ENCODE measurements at regions not wholly inside any gene's neighbourhood (a gene's known extent, or its start where the extent isn't known, plus 50 kb on each side); places are given as distances from the start of the nearest gene placed in this dataset.

DNA sequence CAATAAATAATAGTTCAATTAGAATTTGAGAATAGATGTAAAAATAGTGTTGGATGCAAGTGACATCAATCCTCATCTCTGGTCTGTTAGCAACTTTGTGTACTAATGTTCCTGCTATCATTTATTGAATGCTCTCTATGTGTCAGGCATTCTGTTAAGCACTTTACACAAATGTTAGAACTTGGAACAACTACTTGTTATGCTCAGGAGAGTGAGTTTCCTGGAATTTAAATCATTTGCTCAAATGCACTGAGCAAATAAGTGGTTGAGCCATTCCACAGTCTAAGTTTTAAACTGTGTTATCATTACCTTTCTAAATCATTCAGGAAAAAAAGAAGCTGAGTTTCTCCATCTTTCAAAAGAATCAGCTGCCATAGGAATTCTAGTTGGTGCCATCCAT, 1327.3 kb upstream of the GOT2 start:
- no peaks in the 10 kb centered on the region for H3K36me3 ChIP-seq (ENCODE audit: insufficient read depth)
- no peaks in the 10 kb centered on the region for H3K79me2 ChIP-seq (replicated peaks; ENCODE audit: insufficient read depth)
- H3K4me1 ChIP-seq (ENCODE audit: insufficient read depth) = no peaks in the 10 kb centered on the region
- Mint-ChIP-seq H3K36me3 (ENCODE audit: low read depth) (no peaks in the 10 kb centered on the region), H3K27ac (no peak overlapping the region), H3K9me3 (no peaks in the 10 kb centered on the region), H3K4me1 (no peaks in the 10 kb centered on the region), H3K4me3 (no peak overlapping the region), H3K27me3 (ENCODE audit: insufficient read depth, low read depth, poor library complexity) (no peaks in the 10 kb centered on the region)
- no peaks in the 10 kb centered on the region for H3F3A ChIP-seq (replicated peaks; ENCODE audit: low read depth)
- no peak overlapping the region for H2AFZ ChIP-seq
- no peak overlapping the region for H3K4me3 ChIP-seq
- no peak overlapping the region for H3K27ac ChIP-seq (ENCODE audit: low read depth)
- no peaks in the 10 kb centered on the region for H4K20me1 ChIP-seq (replicated peaks; ENCODE audit: insufficient read depth)
- no peak for ATAC-seq
- TF ChIP-seq ETS1 (IDR thresholded peaks at IDR 0.05) (no peak), EZH2 (IDR thresholded peaks at IDR 0.05; ENCODE audit: low read depth, unreplicated experiment) (no peak), ZNF462 (CRISPR knock-in tag; IDR thresholded peaks at IDR 0.05) (no peak), CREB1 (CRISPR knock-in tag; IDR thresholded peaks at IDR 0.05; ENCODE audit: low read depth) (no peak), NANOG (IDR thresholded peaks at IDR 0.05; ENCODE audit: borderline replicate concordance) (no peak), EZH2phosphoT487 (IDR thresholded peaks at IDR 0.05; ENCODE audit: unreplicated experiment) (no peak), ZNF114 (CRISPR knock-in tag; IDR thresholded peaks at IDR 0.05) (no peak), CTCF (conservative IDR thresholded peaks at IDR 0.05; ENCODE audit: low read depth in 2 of 2) (no peak)
- TF ChIP-seq, protein P1, sequence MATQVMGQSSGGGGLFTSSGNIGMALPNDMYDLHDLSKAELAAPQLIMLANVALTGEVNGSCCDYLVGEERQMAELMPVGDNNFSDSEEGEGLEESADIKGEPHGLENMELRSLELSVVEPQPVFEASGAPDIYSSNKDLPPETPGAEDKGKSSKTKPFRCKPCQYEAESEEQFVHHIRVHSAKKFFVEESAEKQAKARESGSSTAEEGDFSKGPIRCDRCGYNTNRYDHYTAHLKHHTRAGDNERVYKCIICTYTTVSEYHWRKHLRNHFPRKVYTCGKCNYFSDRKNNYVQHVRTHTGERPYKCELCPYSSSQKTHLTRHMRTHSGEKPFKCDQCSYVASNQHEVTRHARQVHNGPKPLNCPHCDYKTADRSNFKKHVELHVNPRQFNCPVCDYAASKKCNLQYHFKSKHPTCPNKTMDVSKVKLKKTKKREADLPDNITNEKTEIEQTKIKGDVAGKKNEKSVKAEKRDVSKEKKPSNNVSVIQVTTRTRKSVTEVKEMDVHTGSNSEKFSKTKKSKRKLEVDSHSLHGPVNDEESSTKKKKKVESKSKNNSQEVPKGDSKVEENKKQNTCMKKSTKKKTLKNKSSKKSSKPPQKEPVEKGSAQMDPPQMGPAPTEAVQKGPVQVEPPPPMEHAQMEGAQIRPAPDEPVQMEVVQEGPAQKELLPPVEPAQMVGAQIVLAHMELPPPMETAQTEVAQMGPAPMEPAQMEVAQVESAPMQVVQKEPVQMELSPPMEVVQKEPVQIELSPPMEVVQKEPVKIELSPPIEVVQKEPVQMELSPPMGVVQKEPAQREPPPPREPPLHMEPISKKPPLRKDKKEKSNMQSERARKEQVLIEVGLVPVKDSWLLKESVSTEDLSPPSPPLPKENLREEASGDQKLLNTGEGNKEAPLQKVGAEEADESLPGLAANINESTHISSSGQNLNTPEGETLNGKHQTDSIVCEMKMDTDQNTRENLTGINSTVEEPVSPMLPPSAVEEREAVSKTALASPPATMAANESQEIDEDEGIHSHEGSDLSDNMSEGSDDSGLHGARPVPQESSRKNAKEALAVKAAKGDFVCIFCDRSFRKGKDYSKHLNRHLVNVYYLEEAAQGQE (IDR thresholded peaks at IDR 0.05; ENCODE audit: unreplicated experiment) = no peak
- no peak overlapping the region for H3K4me2 ChIP-seq
- no peak for DNase-seq (ENCODE audit: low spot score)
- H3K27me3 ChIP-seq (ENCODE audit: insufficient read depth) = no peaks in the 10 kb centered on the region
- peaks cover 7% of the 10 kb centered on the region for H3K9me2 ChIP-seq (ENCODE audit: insufficient read depth)
